ENCODE measurements at regions not wholly inside any gene's neighbourhood (a gene's known extent, or its start where the extent isn't known, plus 50 kb on each side); places are given as distances from the start of the nearest gene placed in this dataset.
A peak's percentile ranks its signal among the peaks of the same experiment; 100 is the strongest.

- peak; percentile 34 for DNase-seq
These were observed 286.1 kb downstream of the IRS2 start for GRCh38 chr13:109500146-109500773.

- DNase-seq: no peak
These were observed 288.5 kb downstream of the IRS2 start for GRCh38 chr13:109497917-109498316.

GRCh38 chr13:109496216-109496615 is 290.2 kb downstream of the IRS2 start:
- DNase-seq: no peak

GRCh38 chr13:109494925-109495369 is 291.4 kb downstream of the IRS2 start:
- peak; percentile 23 for DNase-seq

GRCh38 chr13:109485136-109485794 is 301.1 kb downstream of the IRS2 start:
- DNase-seq: no peak

- no peak for DNase-seq
These were observed 303.1 kb downstream of the IRS2 start for GRCh38 chr13:109483284-109483683.

GRCh38 chr13:109481040-109481439 is 305.3 kb downstream of the IRS2 start:
- no peak for DNase-seq

- DNase-seq: no peak
These were observed 306.1 kb downstream of the IRS2 start for GRCh38 chr13:109480011-109480955.

GRCh38 chr13:109479534-109479933 is 306.8 kb downstream of the IRS2 start:
- no peak for DNase-seq

- peak; percentile 35 for DNase-seq
These were observed 310.4 kb downstream of the IRS2 start for GRCh38 chr13:109476001-109476400.

GRCh38 chr13:109468123-109468522 is 318.3 kb downstream of the IRS2 start:
- DNase-seq: no peak

- DNase-seq: no peak
These were observed 321.2 kb downstream of the IRS2 start for GRCh38 chr13:109465148-109465547.

GRCh38 chr13:109454167-109454917 is 332.0 kb downstream of the IRS2 start:
- DNase-seq: no peak

- DNase-seq: no peak
These were observed 334.7 kb downstream of the IRS2 start for GRCh38 chr13:109451726-109452125.

GRCh38 chr13:109448629-109449028 is 337.8 kb downstream of the IRS2 start:
- DNase-seq: no peak

GRCh38 chr13:109447667-109448066 is 338.7 kb downstream of the IRS2 start:
- DNase-seq: no peak

- no peak for DNase-seq
These were observed 346.1 kb downstream of the IRS2 start for GRCh38 chr13:109440320-109440719.

- DNase-seq: no peak
These were observed 346.6 kb downstream of the IRS2 start for GRCh38 chr13:109439813-109440212.

GRCh38 chr13:109436841-109437240 is 349.5 kb downstream of the IRS2 start:
- no peak for DNase-seq

- no peak for DNase-seq
These were observed 350.2 kb downstream of the IRS2 start for GRCh38 chr13:109436055-109436622.

- no peak for DNase-seq
These were observed 355.2 kb downstream of the IRS2 start for GRCh38 chr13:109431217-109431616.

GRCh38 chr13:109428146-109428545 is 358.2 kb downstream of the IRS2 start:
- no peak for DNase-seq

Measured in retina (tissue), 1 donor.